A549 (cell line): ENCODE measurements at regions not wholly inside any gene's neighbourhood (a gene's known extent, or its start where the extent isn't known, plus 50 kb on each side); places are given as distances from the start of the nearest gene placed in this dataset.

Experiments used
- ATAC-seq, 2 experiments: fragments of 200-7000 bp in 1 of 2; fragments of >200 bp in 1 of 2; cut with Nextera tagmentation in 1 of 2; cut with Tn5 transposase in 1 of 2; 3 replicates each; pipeline versions ENCODE4 v1.8.0 to v1.9.1; 2018 to 2020; ENCODE audit warnings: mild to moderate bottlenecking in 1 of 2, moderate library complexity in 1 of 2
- CTCF ChIA-PET: fragments of 300-600 bp; sonication (Branson Sonifier 250); formaldehyde crosslinking; extraction: SDS; loops from one replicate; lab custom pipeline; 2021; ENCODE audit warnings: antibody characterized with exemption, inconsistent platforms; lab: Yijun Ruan, JAX
- POLR2A ChIA-PET: fragments of 350-600 bp; formaldehyde crosslinking; extraction: SDS; loops from one replicate; lab custom pipeline; 2021; ENCODE audit warnings: antibody characterized with exemption, inconsistent platforms; lab: Yijun Ruan, JAX
- DNase-seq, 2 experiments: peaks; one replicate each; pipeline versions ENCODE4 v3.0.0 to v3.0.0-alpha.2; 2011 to 2016; ENCODE audit warnings: low read depth in 1 of 2, low spot score in 1 of 2
- FAIRE-seq: peaks from 2 replicates; lab custom pipeline; 2011; peaks lifted over from hg19 to GRCh38; lab: Jason Lieb, UNC
- H3K27ac ChIP-seq, 2 experiments: fragments of >200 bp; sonication (Bioruptor Twin); formaldehyde crosslinking; 3 replicates each; pipeline ENCODE4 v1.5.1; 2016 to 2017
- H3K4me1 ChIP-seq: fragments of >200 bp; sonication (Bioruptor Twin); formaldehyde crosslinking; 3 replicates; pipeline ENCODE4 v1.6.1; 2016
- H3K4me2 ChIP-seq: fragments of >200 bp; sonication (Bioruptor Twin); formaldehyde crosslinking; 3 replicates; pipeline ENCODE4 v1.6.1; 2016
- H3K4me3 ChIP-seq: fragments of >200 bp; sonication (Bioruptor Twin); formaldehyde crosslinking; 3 replicates; pipeline ENCODE4 v1.5.1; 2016
- H3K9me3 ChIP-seq: fragments of >200 bp; sonication (Bioruptor Twin); formaldehyde crosslinking; 3 replicates; pipeline ENCODE4 v1.6.1; 2016
- BHLHE40 ChIP-seq: IDR thresholded peaks from 2 replicates; pipeline ENCODE4 v1.6.1; 2012; ENCODE audit warnings: low read depth, low read length, inconsistent platforms
- CBX8 ChIP-seq: fragments of 200-600 bp; sonication (generic); IDR thresholded peaks from 2 replicates; pipeline ENCODE4 v1.6.1; 2016
- CHD2 ChIP-seq: fragments of 150-350 bp; IDR thresholded peaks from 2 replicates; pipeline ENCODE4 v1.6.1; 2014; ENCODE audit warnings: low read length; ENCODE audit not compliant: partially characterized antibody
- EHMT2 ChIP-seq: fragments of 200-600 bp; sonication (generic); IDR thresholded peaks from 2 replicates; pipeline ENCODE4 v1.6.1; 2016; ENCODE audit warnings: antibody characterized with exemption, low read depth, mild to moderate bottlenecking, moderate library complexity
- FOSB ChIP-seq: fragments of 250-450 bp; sonication (Bioruptor Pico); IDR thresholded peaks from 2 replicates; pipeline ENCODE4 v1.5.0; 2020; ENCODE audit warnings: mild to moderate bottlenecking, moderate library complexity
- FOXS1 ChIP-seq: fragments of 250-450 bp; sonication (Bioruptor Pico); IDR thresholded peaks from 2 replicates; pipeline ENCODE4 v1.5.0; 2020; ENCODE audit warnings: mild to moderate bottlenecking, moderate library complexity
- GATA3 ChIP-seq: IDR thresholded peaks from 2 replicates; pipeline ENCODE4 v1.6.1; 2012; ENCODE audit warnings: borderline replicate concordance
- HES2 ChIP-seq: fragments of >200 bp; sonication (Bioruptor Twin); formaldehyde crosslinking; IDR thresholded peaks from 2 replicates; pipeline ENCODE4 v1.6.1; 2016
- HOXB13 ChIP-seq: fragments of 250-450 bp; sonication (Bioruptor Pico); IDR thresholded peaks from 2 replicates; pipeline ENCODE4 v1.5.0; 2020; ENCODE audit warnings: low read depth, mild to moderate bottlenecking, moderate library complexity
- JUN ChIP-seq, 2 experiments: fragments of >200 bp; sonication (Bioruptor Twin); formaldehyde crosslinking; IDR thresholded peaks; 2 replicates in 1 of 2; 3 replicates in 1 of 2; pipeline ENCODE4 v1.6.1; 2016 to 2017
- JUNB ChIP-seq: fragments of >200 bp; sonication (Bioruptor Twin); formaldehyde crosslinking; IDR thresholded peaks from 2 replicates; pipeline ENCODE4 v1.6.1; 2016
- MAFK ChIP-seq: fragments of 450-650 bp; IDR thresholded peaks from 2 replicates; pipeline ENCODE4 v1.6.1; 2014; ENCODE audit not compliant: partially characterized antibody
- MAX ChIP-seq: IDR thresholded peaks from 2 replicates; pipeline ENCODE4 v1.6.1; 2012
- NPAS2 ChIP-seq: fragments of 250-450 bp; sonication (Bioruptor Pico); IDR thresholded peaks from 2 replicates; pipeline ENCODE4 v1.8.0; 2022; ENCODE audit warnings: mild to moderate bottlenecking, moderate library complexity, borderline replicate concordance
- RAD21 ChIP-seq, 2 experiments: fragments of >200 bp in 1 of 2; sonication (Bioruptor Twin) in 1 of 2; formaldehyde crosslinking in 1 of 2; IDR thresholded peaks in 1 of 2; conservative IDR thresholded peaks in 1 of 2; 2 replicates in 1 of 2; 3 replicates in 1 of 2; pipeline ENCODE4 v1.6.1; 2012 to 2018; ENCODE audit warnings: inconsistent platforms in 1 of 2
- RFX5 ChIP-seq: fragments of 450-650 bp; IDR thresholded peaks from 2 replicates; pipeline ENCODE4 v1.7.1; 2014; ENCODE audit warnings: antibody characterized with exemption, mild to moderate bottlenecking, moderate library complexity
- RNF2 ChIP-seq: fragments of 200-600 bp; sonication (generic); IDR thresholded peaks from 2 replicates; pipeline ENCODE4 v1.6.1; 2016; ENCODE audit warnings: low read depth, mild to moderate bottlenecking, antibody characterized with exemption, moderate library complexity, borderline replicate concordance
- USF2 ChIP-seq: fragments of 450-650 bp; IDR thresholded peaks from 2 replicates; pipeline ENCODE4 v1.6.1; 2014; ENCODE audit warnings: antibody characterized with exemption
- ZFP36 ChIP-seq: fragments of 450-650 bp; IDR thresholded peaks from 2 replicates; pipeline ENCODE4 v1.6.1; 2014; ENCODE audit warnings: borderline replicate concordance; ENCODE audit not compliant: partially characterized antibody
- WGBS: methylation state at CpG from one replicate; pipeline ENCODE4 v1.1.6; 2017; ENCODE audit errors: missing lambda C conversion rate; 5-methylcytosine and 5-hydroxymethylcytosine counted together
- TF ChIP-seq, protein P1 (sequence below): fragments of >200 bp; sonication (Bioruptor Twin); formaldehyde crosslinking; IDR thresholded peaks from 3 replicates; pipeline ENCODE4 v1.6.1; 2016
- TF ChIP-seq, protein P2 (sequence below): IDR thresholded peaks from 2 replicates; pipeline ENCODE4 v1.6.1; 2012

GRCh38 chr16:55933038-55933437, 57.9 kb upstream of the CES5A start:
- Histone ChIP-seq H3K4me3 (no peak overlapping the region), H3K9me3 (no peaks in the 10 kb centered on the region), H3K27ac (no peak overlapping the region), H3K4me2 (no peak overlapping the region), H3K4me1 (no peaks in the 10 kb centered on the region)
- TF ChIP-seq USF2 (peak; percentile 65), ZFP36 (no peak), FOXS1 (CRISPR knock-in tag) (no peak), MAX (no peak)
- 4% methylated on average over 3 of the region's 3 CpGs for WGBS
- FAIRE-seq (no peak), DNase-seq (peak in 1 of 2 experiments; percentile 10), ATAC-seq (no peak)
- ChIA-PET CTCF (interaction anchor here (4.8 kb wide), 1 partner anchor 11 kb away, joined by 21 read pairs; no protein-coding TSS in a partner anchor), POLR2A (no interaction called here)

- CTCF ChIA-PET: no interaction called here
- WGBS: 2% methylated on average over 2 of the region's 2 CpGs
- no peak for TF ChIP-seq FOSB (CRISPR knock-in tag)
- no peak for TF ChIP-seq NPAS2 (CRISPR knock-in tag)
- TF ChIP-seq MAFK: no peak
- TF ChIP-seq GATA3: no peak
- no peak for TF ChIP-seq HOXB13
- no peak for TF ChIP-seq BHLHE40
- TF ChIP-seq FOXS1 (CRISPR knock-in tag): no peak
- no peak for TF ChIP-seq CBX8
- TF ChIP-seq CHD2: no peak
- TF ChIP-seq, protein P1, sequence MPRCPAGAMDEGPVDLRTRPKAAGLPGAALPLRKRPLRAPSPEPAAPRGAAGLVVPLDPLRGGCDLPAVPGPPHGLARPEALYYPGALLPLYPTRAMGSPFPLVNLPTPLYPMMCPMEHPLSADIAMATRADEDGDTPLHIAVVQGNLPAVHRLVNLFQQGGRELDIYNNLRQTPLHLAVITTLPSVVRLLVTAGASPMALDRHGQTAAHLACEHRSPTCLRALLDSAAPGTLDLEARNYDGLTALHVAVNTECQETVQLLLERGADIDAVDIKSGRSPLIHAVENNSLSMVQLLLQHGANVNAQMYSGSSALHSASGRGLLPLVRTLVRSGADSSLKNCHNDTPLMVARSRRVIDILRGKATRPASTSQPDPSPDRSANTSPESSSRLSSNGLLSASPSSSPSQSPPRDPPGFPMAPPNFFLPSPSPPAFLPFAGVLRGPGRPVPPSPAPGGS: no peak
- H3K4me1 ChIP-seq: no peaks in the 10 kb centered on the region
- no peak for DNase-seq
- H3K4me2 ChIP-seq: no peak overlapping the region
- H3K9me3 ChIP-seq: no peaks in the 10 kb centered on the region
- no peak for ATAC-seq
- no peak overlapping the region for H3K27ac ChIP-seq
- H3K4me3 ChIP-seq: no peak overlapping the region
- no peak for FAIRE-seq
- POLR2A ChIA-PET: no interaction called here
These were observed 54.9 kb upstream of the CES5A start for GRCh38 chr16:55930036-55930435.

- Histone ChIP-seq H3K9me3 (no peaks in the 10 kb centered on the region), H3K4me2 (no peak overlapping the region), H3K4me3 (no peak overlapping the region), H3K4me1 (no peaks in the 10 kb centered on the region), H3K27ac (no peak overlapping the region)
- TF ChIP-seq JUN (IDR thresholded peaks at IDR 0.05) (no peak), HES2 (no peak), RNF2 (no peak), JUNB (no peak), RFX5 (no peak), USF2 (no peak), RAD21 (conservative IDR thresholded peaks at IDR 0.05 in 1 of 2, IDR thresholded peaks at IDR 0.05 in 1 of 2) (no peak), FOXS1 (CRISPR knock-in tag) (no peak), EHMT2 (no peak)
- TF ChIP-seq, protein P2, sequence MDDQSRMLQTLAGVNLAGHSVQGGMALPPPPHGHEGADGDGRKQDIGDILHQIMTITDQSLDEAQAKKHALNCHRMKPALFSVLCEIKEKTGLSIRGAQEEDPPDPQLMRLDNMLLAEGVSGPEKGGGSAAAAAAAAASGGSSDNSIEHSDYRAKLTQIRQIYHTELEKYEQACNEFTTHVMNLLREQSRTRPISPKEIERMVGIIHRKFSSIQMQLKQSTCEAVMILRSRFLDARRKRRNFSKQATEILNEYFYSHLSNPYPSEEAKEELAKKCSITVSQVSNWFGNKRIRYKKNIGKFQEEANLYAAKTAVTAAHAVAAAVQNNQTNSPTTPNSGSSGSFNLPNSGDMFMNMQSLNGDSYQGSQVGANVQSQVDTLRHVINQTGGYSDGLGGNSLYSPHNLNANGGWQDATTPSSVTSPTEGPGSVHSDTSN: no peak
- no peak for ATAC-seq
- CTCF ChIA-PET: interaction anchor here (2.3 kb wide), 1 partner anchor 15 kb away, joined by 12 read pairs; no protein-coding TSS in a partner anchor
- POLR2A ChIA-PET: no interaction called here
- no peak for FAIRE-seq
- WGBS: 27% methylated on average over 8 of the region's 8 CpGs
- DNase-seq: no peak
These were observed 54.0 kb upstream of the CES5A start for GRCh38 chr16:55929181-55929580.
